Ovary (tissue), 7 donors: ENCODE measurements at regions not wholly inside any gene's neighbourhood (a gene's known extent, or its start where the extent isn't known, plus 50 kb on each side); places are given as distances from the start of the nearest gene placed in this dataset.

ENCODE experiments used
- DNase-seq, 5 donors: peaks; one replicate each; pipeline ENCODE4 v3.0.0-alpha.2; 2019 to 2020
- H3K27ac ChIP-seq, 2 donors: fragments of 200-600 bp; one replicate each; pipeline versions ENCODE4 v1.5.1 to v1.8.0; 2019 to 2022
- H3K27me3 ChIP-seq: fragments of 200-600 bp; one replicate; pipeline ENCODE4 v1.8.0; 2022
- H3K36me3 ChIP-seq: fragments of 200-600 bp; sonication (generic); one replicate; pipeline ENCODE4 v1.5.1; 2019
- H3K4me1 ChIP-seq: one replicate; pipeline ENCODE4 v1.8.1; 2013; ENCODE audit warnings: mild to moderate bottlenecking, moderate library complexity; ENCODE audit not compliant: insufficient read depth
- H3K4me3 ChIP-seq: fragments of 200-600 bp; sonication (generic); one replicate; pipeline ENCODE4 v1.5.1; 2017
- H3K9me3 ChIP-seq, 2 donors: fragments of 200-600 bp in 1 of 2; sonication (generic) in 1 of 2; one replicate each; pipeline versions ENCODE4 v1.5.1 to v1.8.1; 2013 to 2019; ENCODE audit warnings: mild to moderate bottlenecking in 1 of 2, moderate library complexity in 1 of 2
- CTCF ChIP-seq, 3 donors: fragments of 450-650 bp in 2 of 3; fragments of 200-600 bp in 1 of 3; IDR thresholded peaks; one replicate each; pipeline versions ENCODE4 v1.5.1 to v1.8.0; 2016 to 2022; ENCODE audit warnings: antibody characterized with exemption in 3 of 3, mild to moderate bottlenecking in 1 of 3
- EP300 ChIP-seq: sonication (generic); formaldehyde crosslinking; IDR thresholded peaks from one replicate; pipeline ENCODE4 v1.6.1; 2017; ENCODE audit warnings: antibody characterized with exemption
- POLR2A ChIP-seq: fragments of 450-650 bp; IDR thresholded peaks from one replicate; pipeline ENCODE4 v1.6.1; 2017; ENCODE audit warnings: antibody characterized with exemption, mild to moderate bottlenecking, moderate library complexity
- WGBS, 3 donors: extraction: QIAGEN DNeasy Blood & Tissue Kit in 1 of 3; methylation state at CpG; one replicate each; pipeline versions ENCODE4 v1.1.5 to v1.1.7; 2013 to 2017; 5-methylcytosine and 5-hydroxymethylcytosine counted together
- intact Hi-C, 4 donors: fragments of 100-400 bp; cut with DNase I; formaldehyde crosslinking; loops; one replicate each; pipeline versions ENCODE4 v1.11.0 to v1.15.1; 2022 to 2023
- donor health status: DM: no; HTN: no; CAD: no; lungs with moderate emphysema.
- donor health status: DM: no; HTN: no; CAD: no.
- donor health status: Bipolar disorder and iron deficiency.
- donor health status: DM: no; HTN: no; CAD: no.
- donor health status: DM: yes; HTN: yes; CAD: no.

GRCh38 chr12:58576081-58576480 is 344.2 kb downstream of the LRIG3 start:
- no peak for DNase-seq
- Histone ChIP-seq H3K27ac (no peak overlapping the region), H3K4me3 (no peak overlapping the region), H3K36me3 (no peaks in the 10 kb centered on the region), H3K4me1 (peaks cover 1% of the 10 kb centered on the region), H3K9me3 (no peaks in the 10 kb centered on the region), H3K27me3 (no peaks in the 10 kb centered on the region)
- WGBS, 3 donors = 56 to 65% (median 63%) methylated on average over 5 of the region's 5 CpGs
- intact Hi-C loops = no loop called here
- no peak for TF ChIP-seq POLR2A

- peaks cover 1% of the 10 kb centered on the region for H3K4me1 ChIP-seq
- H3K27ac ChIP-seq = no peak overlapping the region
- no peak for DNase-seq
- H3K36me3 ChIP-seq = no peaks in the 10 kb centered on the region
- TF ChIP-seq POLR2A (no peak), CTCF (IDR thresholded peaks at IDR 0.05) (no peak), EP300 (no peak)
- H3K9me3 ChIP-seq = no peaks in the 10 kb centered on the region
- no peaks in the 10 kb centered on the region for H3K27me3 ChIP-seq
- H3K4me3 ChIP-seq = no peak overlapping the region
- WGBS, 3 donors = 50 to 76% (median 66%) methylated on average over 5 of the region's 5 CpGs
- intact Hi-C loops = no loop called here
Measured at GRCh38 chr12:58576916-58577315, 343.4 kb downstream of the LRIG3 start.

GRCh38 chr12:58580095-58580494 is 340.2 kb downstream of the LRIG3 start:
- WGBS, 3 donors = 94 to 97% (median 95%) methylated on average over 3 of the region's 3 CpGs
- intact Hi-C loops = no loop called here
- no peak for DNase-seq
- TF ChIP-seq POLR2A = no peak
- TF ChIP-seq CTCF (IDR thresholded peaks at IDR 0.05) = no peak
- TF ChIP-seq EP300 = no peak
- Histone ChIP-seq H3K36me3 (no peaks in the 10 kb centered on the region), H3K27ac (no peak overlapping the region), H3K4me3 (no peak overlapping the region), H3K4me1 (peaks cover 1% of the 10 kb centered on the region), H3K27me3 (no peaks in the 10 kb centered on the region), H3K9me3 (no peaks in the 10 kb centered on the region)

GRCh38 chr12:58583529-58583928 is 336.8 kb downstream of the LRIG3 start:
- 40 to 53% (median 52%) methylated on average over 2 of the region's 2 CpGs for WGBS, 3 donors
- Histone ChIP-seq H3K27ac (no peak overlapping the region), H3K27me3 (no peaks in the 10 kb centered on the region), H3K4me3 (no peak overlapping the region), H3K9me3 (no peaks in the 10 kb centered on the region), H3K36me3 (no peaks in the 10 kb centered on the region), H3K4me1 (no peaks in the 10 kb centered on the region)
- intact Hi-C loops = no loop called here
- no peak for DNase-seq
- TF ChIP-seq EP300 (no peak), CTCF (IDR thresholded peaks at IDR 0.05) (no peak), POLR2A (no peak)

- H3K27ac ChIP-seq = no peak overlapping the region
- no peaks in the 10 kb centered on the region for H3K4me1 ChIP-seq
- no peak overlapping the region for H3K4me3 ChIP-seq
- 76 to 81% (median 77%) methylated on average over 1 of the region's 1 CpG for WGBS, 3 donors
- TF ChIP-seq EP300 = no peak
- TF ChIP-seq CTCF (IDR thresholded peaks at IDR 0.05) = no peak
- no peak for TF ChIP-seq POLR2A
- no peaks in the 10 kb centered on the region for H3K9me3 ChIP-seq
- H3K36me3 ChIP-seq = no peaks in the 10 kb centered on the region
- H3K27me3 ChIP-seq = no peaks in the 10 kb centered on the region
- intact Hi-C loops = no loop called here
- DNase-seq = no peak
Measured at GRCh38 chr12:58583940-58584339, 336.4 kb downstream of the LRIG3 start.
